HEK293 (cell line): ENCODE measurements at regions not wholly inside any gene's neighbourhood (a gene's known extent, or its start where the extent isn't known, plus 50 kb on each side); places are given as distances from the start of the nearest gene placed in this dataset.

ENCODE experiments used
- CTCF ChIA-PET: fragments of 350-600 bp; formaldehyde crosslinking; extraction: SDS; loops from one replicate; lab custom pipeline; 2021; ENCODE audit warnings: antibody characterized with exemption; lab: Yijun Ruan, JAX
- POLR2A ChIA-PET: fragments of 300-600 bp; formaldehyde crosslinking; extraction: SDS; loops from one replicate; lab custom pipeline; 2020; ENCODE audit warnings: antibody characterized with exemption, inconsistent platforms; lab: Yijun Ruan, JAX
- H3K27ac ChIP-seq: fragments of 200-500 bp; sonication (Bioruptor generic); 2 replicates; pipeline ENCODE4 v1.5.1; 2014; ENCODE audit warnings: low read depth, low read length, control low read depth, inconsistent platforms; ENCODE audit errors: extremely low read depth
- H3K36me3 ChIP-seq, 2 experiments: fragments of 200-500 bp in 1 of 2; sonication (Bioruptor generic) in 1 of 2; 1 replicate in 1 of 2; 2 replicates in 1 of 2; pipeline ENCODE4 v1.5.1; 2014 to 2017; ENCODE audit warnings: inconsistent platforms in 2 of 2, low read length in 2 of 2; ENCODE audit not compliant: control insufficient read depth in 2 of 2, insufficient read depth in 1 of 2
- H3K4me1 ChIP-seq: fragments of 200-500 bp; sonication (Bioruptor generic); 2 replicates; pipeline ENCODE4 v1.5.1; 2014; ENCODE audit warnings: mild to moderate bottlenecking, low read length, inconsistent platforms; ENCODE audit not compliant: control insufficient read depth, insufficient read depth
- H3K4me3 ChIP-seq: 2 replicates; pipeline ENCODE4 v1.5.1; 2011; ENCODE audit warnings: low read depth, mild to moderate bottlenecking, control low read depth, low read length, moderate library complexity
- H3K9me3 ChIP-seq: fragments of 200-500 bp; sonication (Bioruptor generic); 2 replicates; pipeline ENCODE4 v1.5.1; 2014; ENCODE audit warnings: low read depth, low read length, inconsistent platforms; ENCODE audit not compliant: control insufficient read depth, insufficient read depth
- SCRT2 ChIP-seq: fragments of 450-650 bp; formaldehyde crosslinking; IDR thresholded peaks from 2 replicates; pipeline ENCODE4 v1.5.1; 2016; ENCODE audit warnings: missing biosample characterization, missing genetic modification characterization
- TSHZ1 ChIP-seq: fragments of 450-650 bp; formaldehyde crosslinking; IDR thresholded peaks from 2 replicates; pipeline ENCODE4 v1.5.1; 2016; ENCODE audit warnings: missing biosample characterization, missing genetic modification characterization, borderline replicate concordance
- WT1 ChIP-seq: fragments of 450-650 bp; formaldehyde crosslinking; IDR thresholded peaks from 2 replicates; pipeline ENCODE4 v1.5.1; 2016; ENCODE audit warnings: missing biosample characterization, missing genetic modification characterization
- ZBTB7A ChIP-seq: fragments of 450-650 bp; formaldehyde crosslinking; IDR thresholded peaks from 2 replicates; pipeline ENCODE4 v1.5.1; 2016; ENCODE audit warnings: low read depth, missing biosample characterization, missing genetic modification characterization
- ZNF184 ChIP-seq: fragments of 450-650 bp; IDR thresholded peaks from 2 replicates; pipeline ENCODE4 v1.5.1; 2018; ENCODE audit warnings: missing biosample characterization, mild to moderate bottlenecking, missing genetic modification characterization
- ZNF37A ChIP-seq: fragments of 450-650 bp; IDR thresholded peaks from 2 replicates; pipeline ENCODE4 v1.5.1; 2018; ENCODE audit warnings: missing biosample characterization, missing genetic modification characterization
- ZNF626 ChIP-seq: fragments of 450-650 bp; sonication (Bioruptor Pico); formaldehyde crosslinking; IDR thresholded peaks from 2 replicates; pipeline ENCODE4 v1.5.1; 2018; ENCODE audit warnings: missing biosample characterization, missing genetic modification characterization, inconsistent platforms
- ZNF654 ChIP-seq: fragments of 450-650 bp; formaldehyde crosslinking; IDR thresholded peaks from 2 replicates; pipeline ENCODE4 v1.5.1; 2016; ENCODE audit warnings: low read depth, missing biosample characterization, missing genetic modification characterization
- ZNF76 ChIP-seq: fragments of 450-650 bp; formaldehyde crosslinking; IDR thresholded peaks from 2 replicates; pipeline ENCODE4; 2016; ENCODE audit warnings: low read depth, missing biosample characterization, missing genetic modification characterization, borderline replicate concordance
- ZSCAN16 ChIP-seq: fragments of 450-650 bp; formaldehyde crosslinking; IDR thresholded peaks from 2 replicates; pipeline ENCODE4 v1.5.1; 2016; ENCODE audit warnings: missing biosample characterization, missing genetic modification characterization
- ZSCAN18 ChIP-seq: fragments of 450-650 bp; formaldehyde crosslinking; IDR thresholded peaks from 2 replicates; pipeline ENCODE4 v1.5.1; 2016; ENCODE audit warnings: missing biosample characterization, missing genetic modification characterization
- TF ChIP-seq, protein P1 (sequence below): fragments of 450-650 bp; formaldehyde crosslinking; IDR thresholded peaks from 2 replicates; pipeline ENCODE4 v1.5.1; 2016; ENCODE audit warnings: missing biosample characterization, missing genetic modification characterization
- TF ChIP-seq, protein P2 (sequence below): fragments of 450-650 bp; formaldehyde crosslinking; IDR thresholded peaks from 2 replicates; pipeline ENCODE4 v1.5.1; 2016; ENCODE audit warnings: missing biosample characterization, missing genetic modification characterization

GRCh38 chr2:183248866-183249567, 124.8 kb downstream of the NUP35 start:
- POLR2A ChIA-PET, result no interaction called here

GRCh38 chr2:183250061-183250460, 125.8 kb downstream of the NUP35 start:
- TF ChIP-seq ZNF37A (tag by site-specific recombination) (no peak), ZNF76 (tag by site-specific recombination) (no peak), ZNF184 (tag by site-specific recombination) (no peak), ZSCAN16 (tag by site-specific recombination) (no peak), WT1 (tag by site-specific recombination) (no peak)
- TF ChIP-seq, protein P1, sequence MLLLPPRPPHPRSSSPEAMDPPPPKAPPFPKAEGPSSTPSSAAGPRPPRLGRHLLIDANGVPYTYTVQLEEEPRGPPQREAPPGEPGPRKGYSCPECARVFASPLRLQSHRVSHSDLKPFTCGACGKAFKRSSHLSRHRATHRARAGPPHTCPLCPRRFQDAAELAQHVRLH (tag by site-specific recombination), result no peak
- H3K9me3 ChIP-seq, result no peaks in the 10 kb centered on the region
- H3K36me3 ChIP-seq, result no peaks in the 10 kb centered on the region
- no peaks in the 10 kb centered on the region for H3K4me1 ChIP-seq
- no peak overlapping the region for H3K27ac ChIP-seq
- CTCF ChIA-PET, result interaction anchor here (1.7 to 3.0 kb wide), 3 partner anchors 8 to 108 kb away, joined by 6 to 13 read pairs (median 11); no protein-coding TSS in a partner anchor
- POLR2A ChIA-PET, result no interaction called here
- H3K4me3 ChIP-seq, result no peak overlapping the region

More at GRCh38 chr2:183248866-183249567, 124.8 kb downstream of the NUP35 start:
- Histone ChIP-seq H3K9me3 (no peaks in the 10 kb centered on the region), H3K4me3 (no peak overlapping the region), H3K27ac (no peak overlapping the region), H3K4me1 (no peaks in the 10 kb centered on the region), H3K36me3 (no peaks in the 10 kb centered on the region)
- TF ChIP-seq TSHZ1 (tag by site-specific recombination) (no peak), ZNF654 (tag by site-specific recombination) (peak; percentile 71)
- CTCF ChIA-PET, result interaction anchor here (0.6 to 3.0 kb wide), 15 partner anchors 9 to 871 kb away, joined by 3 to 13 read pairs (median 4); no protein-coding TSS in a partner anchor

GRCh38 chr2:183250472-183250871, 126.2 kb downstream of the NUP35 start:
- no peak overlapping the region for H3K4me3 ChIP-seq
- ChIA-PET CTCF (interaction anchor here (3.0 kb wide), 1 partner anchor 108 kb away, joined by 13 read pairs; no protein-coding TSS in a partner anchor), POLR2A (no interaction called here)
- H3K9me3 ChIP-seq, result no peaks in the 10 kb centered on the region
- TF ChIP-seq ZBTB7A (tag by site-specific recombination) (no peak), ZSCAN18 (no peak), ZNF626 (tag by site-specific recombination) (no peak), SCRT2 (no peak)
- TF ChIP-seq, protein P2, sequence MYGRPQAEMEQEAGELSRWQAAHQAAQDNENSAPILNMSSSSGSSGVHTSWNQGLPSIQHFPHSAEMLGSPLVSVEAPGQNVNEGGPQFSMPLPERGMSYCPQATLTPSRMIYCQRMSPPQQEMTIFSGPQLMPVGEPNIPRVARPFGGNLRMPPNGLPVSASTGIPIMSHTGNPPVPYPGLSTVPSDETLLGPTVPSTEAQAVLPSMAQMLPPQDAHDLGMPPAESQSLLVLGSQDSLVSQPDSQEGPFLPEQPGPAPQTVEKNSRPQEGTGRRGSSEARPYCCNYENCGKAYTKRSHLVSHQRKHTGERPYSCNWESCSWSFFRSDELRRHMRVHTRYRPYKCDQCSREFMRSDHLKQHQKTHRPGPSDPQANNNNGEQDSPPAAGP (tag by site-specific recombination), result no peak
- no peaks in the 10 kb centered on the region for H3K36me3 ChIP-seq
- no peak overlapping the region for H3K27ac ChIP-seq
- H3K4me1 ChIP-seq, result no peaks in the 10 kb centered on the region
